Naive thymus-derived CD8-positive, alpha-beta T cell (primary cell): ENCODE measurements at regions not wholly inside any gene's neighbourhood (a gene's known extent, or its start where the extent isn't known, plus 50 kb on each side); places are given as distances from the start of the nearest gene placed in this dataset.

Experiments
- ATAC-seq, 2 donors: fragments of 150-1000 bp; cut with Tn5 transposase in 1 of 2; sonication (Bioruptor Pico), chemical (Tn5 transposase) in 1 of 2; 1 replicate in 1 of 2; 2 replicates in 1 of 2; pipeline ENCODE4 v1.10.0; 2021; ENCODE audit warnings: mild to moderate bottlenecking in 2 of 2, moderate library complexity in 2 of 2
- POLR2A ChIA-PET: fragments of 350-600 bp; sonication (Branson Sonifier 250); formaldehyde crosslinking; loops from one replicate; lab custom pipeline; 2021; ENCODE audit warnings: antibody characterized with exemption; lab: Charles Lee
- DNase-seq, 10 donors: peaks; one replicate each; pipeline versions ENCODE4 v3.0.0 to v3.0.0-alpha.2; 2020 to 2022
- H3K27ac Mint-ChIP-seq, 10 donors: one replicate each; pipeline ENCODE4 v1.8.0; 2020 to 2022; ENCODE audit warnings: mild to moderate bottlenecking in 10 of 10, mixed read lengths in 10 of 10, moderate library complexity in 4 of 10, inconsistent platforms in 1 of 10
- H3K27me3 Mint-ChIP-seq, 5 donors: one replicate each; pipeline ENCODE4 v1.8.0; 2021 to 2022; ENCODE audit warnings: mixed read lengths in 5 of 5
- H3K36me3 Mint-ChIP-seq, 3 donors: one replicate each; pipeline ENCODE4 v1.8.0; 2020 to 2022; ENCODE audit warnings: mixed read lengths in 3 of 3, mild to moderate bottlenecking in 2 of 3, inconsistent platforms in 1 of 3
- H3K4me1 Mint-ChIP-seq, 4 donors: one replicate each; pipeline ENCODE4 v1.8.0; 2021 to 2022; ENCODE audit warnings: mixed read lengths in 4 of 4
- H3K4me3 Mint-ChIP-seq, 10 donors: one replicate each; pipeline ENCODE4 v1.8.0; 2020 to 2022; ENCODE audit warnings: mild to moderate bottlenecking in 10 of 10, mixed read lengths in 10 of 10, moderate library complexity in 6 of 10, inconsistent platforms in 1 of 10
- H3K9me3 Mint-ChIP-seq, 9 donors: one replicate each; pipeline ENCODE4 v1.8.0; 2020 to 2022; ENCODE audit warnings: mixed read lengths in 9 of 9, mild to moderate bottlenecking in 3 of 9, inconsistent platforms in 1 of 9, moderate library complexity in 1 of 9

DNA sequence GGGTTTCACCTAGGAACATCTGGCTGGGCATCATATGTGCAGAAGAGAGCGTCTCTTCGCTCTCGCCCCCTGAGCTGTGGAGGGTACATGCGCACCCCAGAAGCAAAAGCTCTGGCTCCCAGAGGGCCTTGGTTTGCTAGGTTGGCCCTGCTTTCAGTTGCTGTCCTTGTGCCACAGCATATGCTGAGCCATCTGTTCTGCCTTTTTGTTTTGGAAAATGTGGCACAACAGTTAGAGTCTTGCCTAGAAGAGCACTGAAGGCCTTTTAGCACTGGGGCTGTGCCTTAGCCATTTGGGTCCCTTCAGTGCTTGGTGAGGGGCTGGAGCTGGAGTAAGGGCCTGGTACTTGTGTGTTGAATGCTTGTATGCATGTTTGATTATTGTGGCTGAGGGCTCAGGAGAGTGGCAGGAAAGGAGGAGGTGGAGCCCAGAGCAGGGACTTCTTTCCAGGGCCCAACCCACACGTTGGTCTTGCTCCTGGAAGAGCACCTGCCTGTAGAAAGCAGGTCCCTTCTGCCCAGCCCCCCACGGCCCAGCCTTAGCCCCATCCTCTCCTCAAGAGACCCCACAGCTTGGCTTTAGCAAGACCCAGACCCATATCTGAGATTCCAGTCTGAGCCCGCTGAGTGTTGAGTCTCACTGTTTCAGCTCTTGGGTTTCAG lies 113.7 kb downstream of the SLC25A47 start:
- H3K27me3 Mint-ChIP-seq: no peaks in the 10 kb centered on the region
- peaks cover 0 to 3% (median 0%) of the 10 kb centered on the region in 3 donors for H3K36me3 Mint-ChIP-seq
- peak overlapping the region in 3 of 10 donors; percentile 11 to 46 (median 31) for H3K27ac Mint-ChIP-seq
- no peak for DNase-seq
- no peaks in the 10 kb centered on the region for H3K9me3 Mint-ChIP-seq
- peaks cover 15 to 52% (median 27%) of the 10 kb centered on the region in 4 donors for H3K4me1 Mint-ChIP-seq
- no peak overlapping the region for H3K4me3 Mint-ChIP-seq
- POLR2A ChIA-PET: interaction anchor here (0.6 kb wide), 1 partner anchor 41 kb away, joined by 4 read pairs; no protein-coding TSS in a partner anchor
- ATAC-seq: no peak

DNA sequence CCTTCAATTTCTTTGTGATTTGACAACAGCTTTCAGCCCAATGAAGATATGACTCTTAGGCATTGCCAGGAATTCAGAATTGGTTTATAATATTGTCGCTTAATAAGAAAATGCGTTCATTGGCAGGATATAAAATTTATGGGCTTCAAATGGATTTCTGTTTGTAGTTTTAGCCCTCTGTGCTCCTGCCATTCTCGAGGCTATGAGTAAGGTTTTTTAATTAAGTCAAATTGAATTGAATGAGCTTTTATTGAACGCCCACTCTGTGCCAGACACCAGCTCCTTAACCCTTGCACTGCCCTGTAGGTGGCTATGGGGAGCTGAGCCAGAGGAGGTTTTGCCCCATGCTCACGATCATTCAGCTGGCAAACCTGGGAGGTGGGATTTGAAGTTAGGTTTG lies 115.1 kb downstream of the SLC25A47 start:
- Mint-ChIP-seq H3K27me3 (no peaks in the 10 kb centered on the region), H3K9me3 (no peaks in the 10 kb centered on the region), H3K4me1 (peaks cover 15 to 56% (median 28%) of the 10 kb centered on the region in 4 donors), H3K4me3 (no peak overlapping the region), H3K36me3 (no peaks in the 10 kb centered on the region), H3K27ac (peak overlapping the region in 1 of 10 donors; percentile 29)
- DNase-seq (no peak), ATAC-seq (no peak)
- POLR2A ChIA-PET: no interaction called here

DNA sequence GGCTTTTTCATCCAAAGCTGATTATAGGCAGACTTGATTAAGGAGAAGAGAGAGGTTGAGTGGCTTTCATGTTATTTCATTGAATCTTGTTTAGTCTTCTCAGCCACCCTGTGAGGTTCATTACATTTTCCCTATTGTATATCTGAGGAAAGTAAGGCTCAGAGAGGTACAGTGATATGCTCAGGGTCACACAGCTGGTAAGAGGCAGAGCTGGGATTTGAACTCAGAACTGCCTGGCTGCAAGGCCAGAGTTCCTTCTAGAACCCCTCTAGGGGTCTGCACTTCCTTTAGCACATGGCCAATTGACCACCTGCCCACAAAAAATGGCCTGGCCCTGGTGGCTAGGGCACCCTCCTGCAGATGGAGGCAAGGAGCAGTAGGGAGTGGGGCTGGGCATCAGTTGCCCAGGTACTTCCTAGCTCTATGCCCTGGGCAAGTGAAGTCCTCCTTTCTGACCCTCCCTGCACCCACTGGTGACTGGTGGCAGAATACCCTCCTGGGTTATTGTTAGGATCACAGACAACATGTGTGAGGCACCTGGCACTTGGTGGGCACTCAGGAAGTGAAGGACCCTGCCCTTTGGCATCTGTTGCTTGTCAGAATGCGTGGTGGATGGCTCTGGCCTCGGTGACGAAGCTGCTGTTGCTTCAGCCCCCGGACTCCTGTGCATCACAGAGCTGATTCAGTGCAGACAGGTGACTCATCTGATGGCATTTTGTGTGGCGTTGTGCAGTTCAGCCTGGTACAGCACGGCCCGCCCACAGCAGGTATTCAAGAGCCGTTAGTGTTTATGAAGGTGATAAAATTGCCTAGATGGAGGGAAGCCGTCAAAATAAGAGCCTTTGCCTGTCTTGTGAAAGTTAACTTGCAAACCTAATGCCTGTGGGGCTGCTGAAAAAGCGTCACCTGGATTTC lies 115.8 kb downstream of the SLC25A47 start:
- Mint-ChIP-seq H3K9me3 (no peaks in the 10 kb centered on the region), H3K4me3 (no peak overlapping the region), H3K4me1 (peaks cover 15 to 55% (median 29%) of the 10 kb centered on the region in 4 donors), H3K36me3 (no peaks in the 10 kb centered on the region), H3K27me3 (no peaks in the 10 kb centered on the region), H3K27ac (peak overlapping the region in 2 of 10 donors; percentile 25 to 51)
- DNase-seq (no peak), ATAC-seq (no peak)
- POLR2A ChIA-PET: interaction anchor here (1.8 kb wide), 1 partner anchor 206 kb away, joined by 7 read pairs; no protein-coding TSS in a partner anchor

- H3K4me3 Mint-ChIP-seq: no peak overlapping the region
- H3K4me1 Mint-ChIP-seq: peaks cover 17 to 47% (median 25%) of the 10 kb centered on the region in 4 donors
- ATAC-seq (no peak), DNase-seq (no peak)
- H3K9me3 Mint-ChIP-seq: no peaks in the 10 kb centered on the region
- H3K36me3 Mint-ChIP-seq: no peaks in the 10 kb centered on the region
- H3K27ac Mint-ChIP-seq: peak overlapping the region in 4 of 10 donors; percentile 33 to 52 (median 42)
- H3K27me3 Mint-ChIP-seq: no peaks in the 10 kb centered on the region
- POLR2A ChIA-PET: interaction anchor here (1.8 kb wide), 1 partner anchor 206 kb away, joined by 7 read pairs; no protein-coding TSS in a partner anchor
Observed at GRCh38 chr14:100439781-100440180, 116.6 kb downstream of the SLC25A47 start.

DNA sequence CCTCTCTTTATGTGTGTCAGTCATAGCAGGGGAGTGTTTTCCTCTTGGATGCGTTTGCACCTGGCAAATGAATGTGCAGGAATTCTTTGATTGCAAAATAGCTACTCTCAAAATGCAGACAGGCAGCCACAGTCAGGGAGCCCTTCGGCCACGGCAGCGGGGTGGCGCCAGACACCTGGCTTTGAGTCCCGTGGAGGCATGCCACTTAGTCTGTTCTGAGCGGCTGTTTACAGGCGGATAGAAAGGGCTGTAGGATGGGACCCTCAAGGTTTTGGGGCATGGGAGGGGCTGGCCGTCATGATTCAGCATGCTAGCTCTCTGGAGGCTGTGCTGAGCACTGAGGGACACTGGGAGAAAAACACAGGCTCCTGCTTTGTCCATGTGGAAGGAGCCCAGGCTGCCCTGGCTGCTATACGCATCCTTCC lies 117.1 kb downstream of the SLC25A47 start:
- DNase-seq (peak in 9 of 10 donors; percentile 11 to 77 (median 33)), ATAC-seq (peak; percentile 70 to 96)
- peaks cover 17 to 44% (median 24%) of the 10 kb centered on the region in 4 donors for H3K4me1 Mint-ChIP-seq
- no peaks in the 10 kb centered on the region for H3K27me3 Mint-ChIP-seq
- H3K27ac Mint-ChIP-seq: peak overlapping the region in 2 of 10 donors; percentile 52 to 53
- peaks cover 0 to 2% (median 0%) of the 10 kb centered on the region in 3 donors for H3K36me3 Mint-ChIP-seq
- no peak overlapping the region for H3K4me3 Mint-ChIP-seq
- POLR2A ChIA-PET: interaction anchor here (1.8 kb wide), 1 partner anchor 205 kb away, joined by 7 read pairs; no protein-coding TSS in a partner anchor
- H3K9me3 Mint-ChIP-seq: no peaks in the 10 kb centered on the region

GRCh38 chr14:100440758-100441203 lies 117.6 kb downstream of the SLC25A47 start:
- POLR2A ChIA-PET: interaction anchor here (1.3 to 1.8 kb wide), 2 partner anchors 204 to 205 kb away, joined by 3 to 7 read pairs; no protein-coding TSS in a partner anchor
- no peak for DNase-seq
- Mint-ChIP-seq H3K4me3 (no peak overlapping the region), H3K27me3 (no peaks in the 10 kb centered on the region), H3K27ac (peak overlapping the region in 1 of 10 donors; percentile 23), H3K4me1 (peaks cover 14 to 39% (median 21%) of the 10 kb centered on the region in 4 donors), H3K9me3 (no peaks in the 10 kb centered on the region), H3K36me3 (peaks cover 0 to 2% (median 0%) of the 10 kb centered on the region in 3 donors)
- ATAC-seq: no peak

DNA sequence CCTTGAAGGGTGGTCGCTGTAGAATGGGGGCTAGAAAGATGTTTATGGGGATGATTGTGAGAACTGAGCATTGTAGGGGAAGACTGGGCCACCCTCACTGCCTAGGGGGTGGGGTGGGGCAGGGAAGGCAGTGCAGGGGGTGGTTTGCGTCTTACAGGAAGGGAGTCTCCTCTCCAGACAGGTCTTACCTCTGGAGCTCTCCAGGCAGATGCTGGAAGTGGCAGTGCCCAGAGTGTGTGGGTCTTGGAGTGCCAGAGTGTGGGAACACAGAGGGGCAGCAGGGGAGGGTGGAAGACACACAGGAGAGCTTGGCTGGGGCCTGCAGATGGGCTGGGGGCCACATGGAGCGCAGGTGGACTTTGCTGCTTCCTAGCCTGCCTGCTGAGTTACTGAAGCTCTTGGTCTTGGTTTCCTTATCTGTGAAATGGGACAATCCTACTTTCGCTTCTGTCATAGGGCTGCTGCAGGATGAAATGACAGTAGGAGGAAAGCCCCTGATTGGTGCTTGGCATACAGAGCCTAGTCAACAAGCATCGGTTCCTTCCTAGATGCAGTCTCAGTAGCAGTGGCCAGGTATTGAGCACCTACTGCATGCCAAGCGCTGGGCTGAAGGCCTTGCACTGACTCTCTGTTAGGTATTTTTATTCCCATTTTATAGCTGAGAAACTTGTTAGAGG lies 118.3 kb downstream of the SLC25A47 start:
- H3K9me3 Mint-ChIP-seq: no peaks in the 10 kb centered on the region
- no peaks in the 10 kb centered on the region for H3K27me3 Mint-ChIP-seq
- H3K27ac Mint-ChIP-seq: peak overlapping the region in 3 of 10 donors; percentile 1 to 52 (median 23)
- DNase-seq: no peak
- H3K4me1 Mint-ChIP-seq: peaks cover 14 to 38% (median 20%) of the 10 kb centered on the region in 4 donors
- peaks cover 0 to 2% (median 0%) of the 10 kb centered on the region in 3 donors for H3K36me3 Mint-ChIP-seq
- POLR2A ChIA-PET: interaction anchor here (1.3 kb wide), 1 partner anchor 203 kb away, joined by 3 read pairs; no protein-coding TSS in a partner anchor
- H3K4me3 Mint-ChIP-seq: no peak overlapping the region
- no peak for ATAC-seq

- peak overlapping the region in 1 of 10 donors; percentile 1 for H3K27ac Mint-ChIP-seq
- H3K9me3 Mint-ChIP-seq: no peaks in the 10 kb centered on the region
- H3K4me3 Mint-ChIP-seq: no peak overlapping the region
Observed at GRCh38 chr14:100442036-100442435, 118.9 kb downstream of the SLC25A47 start.

GRCh38 chr14:100442498-100443490 lies 119.7 kb downstream of the SLC25A47 start:
- POLR2A ChIA-PET: no interaction called here
- ATAC-seq: no peak
- H3K4me1 Mint-ChIP-seq: peaks cover 11 to 31% (median 24%) of the 10 kb centered on the region in 4 donors
- no peaks in the 10 kb centered on the region for H3K9me3 Mint-ChIP-seq
- DNase-seq: no peak
- no peak overlapping the region for H3K27ac Mint-ChIP-seq
- no peaks in the 10 kb centered on the region for H3K27me3 Mint-ChIP-seq
- H3K36me3 Mint-ChIP-seq: peaks cover 0 to 2% (median 0%) of the 10 kb centered on the region in 3 donors
- no peak overlapping the region for H3K4me3 Mint-ChIP-seq

More at GRCh38 chr14:100442036-100442435, 118.9 kb downstream of the SLC25A47 start:
- ATAC-seq (no peak), DNase-seq (no peak)
- POLR2A ChIA-PET: interaction anchor here (1.3 kb wide), 1 partner anchor 202 kb away, joined by 3 read pairs; no protein-coding TSS in a partner anchor
- Mint-ChIP-seq H3K36me3 (peaks cover 0 to 2% (median 0%) of the 10 kb centered on the region in 3 donors), H3K27me3 (no peaks in the 10 kb centered on the region), H3K4me1 (peaks cover 11 to 33% (median 20%) of the 10 kb centered on the region in 4 donors)

- H3K4me3 Mint-ChIP-seq: no peak overlapping the region
- DNase-seq (no peak), ATAC-seq (no peak)
- H3K36me3 Mint-ChIP-seq: peaks cover 0 to 2% (median under 1%) of the 10 kb centered on the region in 3 donors
- POLR2A ChIA-PET: no interaction called here
- H3K27me3 Mint-ChIP-seq: no peaks in the 10 kb centered on the region
- no peak overlapping the region for H3K27ac Mint-ChIP-seq
- peaks cover 11 to 33% (median 22%) of the 10 kb centered on the region in 4 donors for H3K4me1 Mint-ChIP-seq
- H3K9me3 Mint-ChIP-seq: no peaks in the 10 kb centered on the region
Observed at GRCh38 chr14:100443603-100444002, 120.5 kb downstream of the SLC25A47 start.
